ENCODE measurements at regions not wholly inside any gene's neighbourhood (a gene's known extent, or its start where the extent isn't known, plus 50 kb on each side); places are given as distances from the start of the nearest gene placed in this dataset.
A peak's percentile ranks its signal among the peaks of the same experiment; 100 is the strongest.

- Histone ChIP-seq H2AK9ac (replicated peaks; ENCODE audit: low read depth, low read length, poor library complexity) (no peak overlapping the region), H2BK20ac (ENCODE audit: low read depth, low read length) (no peak overlapping the region), H3K9me1 (ENCODE audit: insufficient read depth, low read length) (no peaks in the 10 kb centered on the region), H3K9ac (ENCODE audit: low read depth, low read length) (no peak overlapping the region), H4K5ac (ENCODE audit: low read depth, low read length) (no peak overlapping the region), H3K18ac (ENCODE audit: low read depth, low read length) (no peak overlapping the region), H3K4ac (ENCODE audit: low read depth, low read length) (no peak overlapping the region), H2BK5ac (ENCODE audit: low read depth, low read length, poor library complexity, severe bottlenecking) (no peak overlapping the region), H3K4me1 (ENCODE audit: control insufficient read depth, insufficient read depth, low read length) (peaks cover 2% of the 10 kb centered on the region; the same call in 1 of the 2 replicates), H3K56ac (ENCODE audit: extremely low read depth, insufficient read depth, low read length) (no peak overlapping the region), H2BK15ac (ENCODE audit: low read depth, low read length) (no peak overlapping the region), H3K4me3 (ENCODE audit: insufficient read depth, low read depth, low read length) (no peak overlapping the region), H3K27me3 (ENCODE audit: control insufficient read depth, insufficient read depth, low read length) (no peaks in the 10 kb centered on the region; the same call in 1 of the 2 replicates), H4K91ac (ENCODE audit: insufficient read depth, low read depth, low read length) (no peak overlapping the region), H4K8ac (ENCODE audit: low read depth in 2 of 2, low read length in 2 of 2) (no peak overlapping the region), H2BK120ac (ENCODE audit: low read depth, low read length) (no peak overlapping the region), H2AK5ac (ENCODE audit: low read depth, low read length) (no peak overlapping the region), H2AFZ (replicated peaks; ENCODE audit: low read length, poor library complexity) (no peak overlapping the region), H4K20me1 (ENCODE audit: insufficient read depth, low read length) (no peaks in the 10 kb centered on the region), H3K27ac (ENCODE audit: insufficient read depth, low read length) (no peak overlapping the region), H3K23ac (ENCODE audit: low read depth, low read length) (no peak overlapping the region), H3K36me3 (ENCODE audit: control insufficient read depth, insufficient read depth, low read length) (no peaks in the 10 kb centered on the region), H3K14ac (replicated peaks; ENCODE audit: low read depth, low read length) (no peak overlapping the region), H3K9me3 (ENCODE audit: control insufficient read depth, insufficient read depth, low read length) (no peaks in the 10 kb centered on the region), H3K4me2 (ENCODE audit: low read depth, low read length) (no peak overlapping the region), H3K79me1 (ENCODE audit: low read depth in 1 of 2, low read length in 2 of 2) (no peaks in the 10 kb centered on the region)
- ChIA-PET CTCF (no interaction called here), POLR2A (ENCODE audit: unreplicated experiment) (no interaction called here)
- BruUV-seq (replicated peaks) = no TSS peak
- intact Hi-C loops (cut with micrococcal nuclease) = no loop called here
- ATAC-seq (ENCODE audit: low read depth) (peak; percentile 73), DNase-seq (peak; percentile 67)
- in situ Hi-C loops (cut with MboI; ENCODE audit: low sequenced_read_pairs) = no loop called here
- dilution Hi-C loops (cut with HindIII; ENCODE audit: low sequenced_read_pairs, unreplicated experiment) = no loop called here
- TF ChIP-seq, protein P1, sequence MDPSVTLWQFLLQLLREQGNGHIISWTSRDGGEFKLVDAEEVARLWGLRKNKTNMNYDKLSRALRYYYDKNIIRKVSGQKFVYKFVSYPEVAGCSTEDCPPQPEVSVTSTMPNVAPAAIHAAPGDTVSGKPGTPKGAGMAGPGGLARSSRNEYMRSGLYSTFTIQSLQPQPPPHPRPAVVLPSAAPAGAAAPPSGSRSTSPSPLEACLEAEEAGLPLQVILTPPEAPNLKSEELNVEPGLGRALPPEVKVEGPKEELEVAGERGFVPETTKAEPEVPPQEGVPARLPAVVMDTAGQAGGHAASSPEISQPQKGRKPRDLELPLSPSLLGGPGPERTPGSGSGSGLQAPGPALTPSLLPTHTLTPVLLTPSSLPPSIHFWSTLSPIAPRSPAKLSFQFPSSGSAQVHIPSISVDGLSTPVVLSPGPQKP (IDR thresholded peaks at IDR 0.05; ENCODE audit: borderline replicate concordance, low read depth, low read length) = no peak
- TF ChIP-seq RCOR1 (IDR thresholded peaks at IDR 0.05; ENCODE audit: insufficient replicate concordance, low read length) (no peak), RFX5 (IDR thresholded peaks at IDR 0.05; ENCODE audit: low read depth, low read length) (no peak), FOS (IDR thresholded peaks at IDR 0.05; ENCODE audit: low read depth, low read length) (no peak)
- WGBS, 2 experiments (ENCODE audit: extremely low coverage in 2 of 2, insufficient read length in 1 of 2) = no CpG with 5 or more reads among the region's 1 CpG
Observed at GRCh38 chr18:45521136-45521535, 94.1 kb upstream of the SLC14A2 start.

Data from IMR-90 (cell line).